ENCODE measurements at regions not wholly inside any gene's neighbourhood (a gene's known extent, or its start where the extent isn't known, plus 50 kb on each side); places are given as distances from the start of the nearest gene placed in this dataset.
A peak's percentile ranks its signal among the peaks of the same experiment; 100 is the strongest.
"Not testable (repeated sequence)": the region's sequence is repeated elsewhere in the genome, so short reads cannot be mapped to it uniquely, and the experiment has no call there.

GRCh38 chr3:150357923-150358607, 50.0 kb upstream of the TSC22D2 start:
- no peak for DNase-seq

- DNase-seq = no peak
These were observed 51.0 kb upstream of the TSC22D2 start for GRCh38 chr3:150357140-150357539.

- no peak for DNase-seq
These were observed 52.5 kb upstream of the TSC22D2 start for GRCh38 chr3:150355574-150355973.

GRCh38 chr3:150352931-150353330, 55.2 kb upstream of the TSC22D2 start:
- DNase-seq = no peak

- DNase-seq = no peak
These were observed 56.7 kb upstream of the TSC22D2 start for GRCh38 chr3:150351398-150351797.

- DNase-seq = no peak
These were observed 58.6 kb upstream of the TSC22D2 start for GRCh38 chr3:150349314-150350097.

- DNase-seq = no peak
These were observed 59.6 kb upstream of the TSC22D2 start for GRCh38 chr3:150348500-150348899.

GRCh38 chr3:150346981-150347863, 60.9 kb upstream of the TSC22D2 start:
- DNase-seq = no peak

GRCh38 chr3:150346266-150346665, 61.8 kb upstream of the TSC22D2 start:
- no peak for DNase-seq

- peak; percentile 28 for DNase-seq
These were observed 63.0 kb upstream of the TSC22D2 start for GRCh38 chr3:150345021-150345538.

- DNase-seq = no peak
These were observed 63.9 kb upstream of the TSC22D2 start for GRCh38 chr3:150344079-150344759.

- no peak for DNase-seq
These were observed 65.1 kb upstream of the TSC22D2 start for GRCh38 chr3:150342896-150343467.

GRCh38 chr3:150341891-150342290, 66.2 kb upstream of the TSC22D2 start:
- DNase-seq = no peak

GRCh38 chr3:150336363-150336762, 71.7 kb upstream of the TSC22D2 start:
- not testable (repeated sequence) for DNase-seq

- no peak for DNase-seq
These were observed 72.5 kb upstream of the TSC22D2 start for GRCh38 chr3:150335631-150336030.

- no peak for DNase-seq
These were observed 73.1 kb upstream of the TSC22D2 start for GRCh38 chr3:150334974-150335373.

- no peak for DNase-seq
These were observed 74.6 kb upstream of the TSC22D2 start for GRCh38 chr3:150333477-150333876.

GRCh38 chr3:150331978-150332568, 76.0 kb upstream of the TSC22D2 start:
- DNase-seq = no peak

- DNase-seq = no peak
These were observed 77.2 kb upstream of the TSC22D2 start for GRCh38 chr3:150330872-150331271.

GRCh38 chr3:150330174-150330573, 77.9 kb upstream of the TSC22D2 start:
- no peak for DNase-seq

GRCh38 chr3:150329408-150329807, 78.7 kb upstream of the TSC22D2 start:
- DNase-seq = no peak

GRCh38 chr3:150328654-150329040, 79.5 kb upstream of the TSC22D2 start:
- DNase-seq = no peak
